Astrocyte (in vitro differentiated cells and primary cell): ENCODE measurements at regions not wholly inside any gene's neighbourhood (a gene's known extent, or its start where the extent isn't known, plus 50 kb on each side); places are given as distances from the start of the nearest gene placed in this dataset.

Experiments used
- DNase-seq: peaks from one replicate; pipeline ENCODE4 v3.0.0-alpha.2; 2010; ENCODE audit warnings: low read depth
- FAIRE-seq: peaks from 2 replicates; lab custom pipeline; 2011; peaks lifted over from hg19 to GRCh38; lab: Jason Lieb, UNC
- H2AFZ ChIP-seq: 2 replicates; pipeline ENCODE4 v1.6.0; 2012; ENCODE audit warnings: low read depth, low read length, inconsistent platforms
- H3K27ac ChIP-seq: 2 replicates; pipeline ENCODE4 v1.5.1; 2011; ENCODE audit warnings: low read depth, low read length, inconsistent platforms
- H3K27me3 ChIP-seq: 2 replicates; pipeline ENCODE4 v1.6.0; 2011; ENCODE audit warnings: low read length, inconsistent platforms; ENCODE audit not compliant: insufficient read depth
- H3K36me3 ChIP-seq: 2 replicates; pipeline ENCODE4 v1.5.1; 2011; ENCODE audit warnings: low read length, inconsistent platforms; ENCODE audit not compliant: insufficient read depth
- H3K4me1 ChIP-seq: 2 replicates; pipeline ENCODE4 v1.5.1; 2011; ENCODE audit warnings: low read length, inconsistent platforms; ENCODE audit not compliant: insufficient read depth
- H3K4me2 ChIP-seq: 2 replicates; pipeline ENCODE4 v1.6.0; 2012; ENCODE audit warnings: low read length, inconsistent platforms
- H3K4me3 ChIP-seq: 2 replicates; pipeline ENCODE4 v1.5.1; 2011; ENCODE audit warnings: low read depth, mild to moderate bottlenecking, low read length, inconsistent platforms; ENCODE audit not compliant: insufficient read depth
- H3K79me2 ChIP-seq: 2 replicates; pipeline ENCODE4 v1.6.0; 2012; ENCODE audit warnings: mild to moderate bottlenecking, low read length, inconsistent platforms; ENCODE audit not compliant: insufficient read depth
- H3K9ac ChIP-seq: 2 replicates; pipeline ENCODE4 v1.6.0; 2012; ENCODE audit warnings: mild to moderate bottlenecking, low read length, inconsistent platforms
- H3K9me3 ChIP-seq: 2 replicates; pipeline ENCODE4 v1.5.1; 2012; ENCODE audit warnings: low read depth, mild to moderate bottlenecking, low read length, inconsistent platforms; ENCODE audit not compliant: insufficient read depth
- H4K20me1 ChIP-seq: 2 replicates; pipeline ENCODE4 v1.6.0; 2012; ENCODE audit warnings: low read length, inconsistent platforms; ENCODE audit not compliant: insufficient read depth
- H3K27ac Mint-ChIP-seq: one replicate; pipeline ENCODE4 v1.8.0; 2021; ENCODE audit warnings: mild to moderate bottlenecking, mixed read lengths; ENCODE audit not compliant: unreplicated experiment
- H3K27me3 Mint-ChIP-seq: one replicate; pipeline ENCODE4 v1.8.0; 2021; ENCODE audit warnings: low read depth, mixed read lengths; ENCODE audit not compliant: unreplicated experiment
- H3K36me3 Mint-ChIP-seq: one replicate; pipeline ENCODE4 v1.8.0; 2021; ENCODE audit warnings: low read depth, mixed read lengths; ENCODE audit not compliant: unreplicated experiment
- H3K4me1 Mint-ChIP-seq: one replicate; pipeline ENCODE4 v1.8.0; 2021; ENCODE audit warnings: low read depth, mixed read lengths; ENCODE audit not compliant: unreplicated experiment
- H3K4me3 Mint-ChIP-seq: one replicate; pipeline ENCODE4 v1.8.0; 2021; ENCODE audit warnings: mild to moderate bottlenecking, moderate library complexity, mixed read lengths; ENCODE audit not compliant: unreplicated experiment
- H3K9me3 Mint-ChIP-seq: one replicate; pipeline ENCODE4 v1.8.0; 2021; ENCODE audit warnings: mild to moderate bottlenecking, mixed read lengths; ENCODE audit not compliant: unreplicated experiment
- CTCF ChIP-seq: IDR thresholded peaks from 2 replicates; pipeline ENCODE4 v1.5.1; 2011; ENCODE audit warnings: low read depth, mild to moderate bottlenecking, inconsistent platforms, low read length, moderate library complexity; ENCODE audit not compliant: insufficient read depth
- EZH2 ChIP-seq: IDR thresholded peaks from 2 replicates; pipeline ENCODE4 v1.6.1; 2012; ENCODE audit warnings: mild to moderate bottlenecking, low read length, inconsistent platforms; ENCODE audit not compliant: insufficient read depth

GRCh38 chr3:87361956-87362355, 85.6 kb upstream of the POU1F1 start:
- FAIRE-seq (no peak), DNase-seq (no peak)
- Histone ChIP-seq H3K79me2 (no peaks in the 10 kb centered on the region), H3K4me2 (no peak overlapping the region), H3K9me3 (no peaks in the 10 kb centered on the region), H3K36me3 (no peaks in the 10 kb centered on the region), H3K27me3 (no peaks in the 10 kb centered on the region), H3K9ac (no peak overlapping the region), H2AFZ (no peak overlapping the region), H3K4me1 (no peaks in the 10 kb centered on the region), H3K27ac (no peak overlapping the region), H4K20me1 (no peaks in the 10 kb centered on the region), H3K4me3 (no peak overlapping the region)
- H3K4me3 Mint-ChIP-seq, result no peak overlapping the region
- no peaks in the 10 kb centered on the region for H3K36me3 Mint-ChIP-seq
- H3K27me3 Mint-ChIP-seq, result no peaks in the 10 kb centered on the region
- no peak for TF ChIP-seq CTCF
- TF ChIP-seq EZH2, result no peak
- no peak overlapping the region for H3K27ac Mint-ChIP-seq
- no peaks in the 10 kb centered on the region for H3K9me3 Mint-ChIP-seq
- no peaks in the 10 kb centered on the region for H3K4me1 Mint-ChIP-seq

- no peaks in the 10 kb centered on the region for H3K79me2 ChIP-seq
- Mint-ChIP-seq H3K36me3 (no peaks in the 10 kb centered on the region), H3K27me3 (no peaks in the 10 kb centered on the region), H3K27ac (no peak overlapping the region), H3K4me3 (no peak overlapping the region), H3K4me1 (no peaks in the 10 kb centered on the region), H3K9me3 (no peaks in the 10 kb centered on the region)
- H3K4me2 ChIP-seq, result no peak overlapping the region
- no peak for TF ChIP-seq EZH2
- TF ChIP-seq CTCF, result no peak
- no peaks in the 10 kb centered on the region for H3K36me3 ChIP-seq
- no peaks in the 10 kb centered on the region for H3K4me1 ChIP-seq
- H3K27me3 ChIP-seq, result no peaks in the 10 kb centered on the region
- H3K4me3 ChIP-seq, result no peak overlapping the region
- H2AFZ ChIP-seq, result no peak overlapping the region
- no peak for DNase-seq
- no peak overlapping the region for H3K9ac ChIP-seq
- no peaks in the 10 kb centered on the region for H3K9me3 ChIP-seq
- no peak for FAIRE-seq
- no peaks in the 10 kb centered on the region for H4K20me1 ChIP-seq
- no peak overlapping the region for H3K27ac ChIP-seq
Measured at GRCh38 chr3:87361271-87361670, 84.9 kb upstream of the POU1F1 start.

GRCh38 chr3:87359826-87360225, 83.4 kb upstream of the POU1F1 start:
- TF ChIP-seq EZH2 (no peak), CTCF (no peak)
- Mint-ChIP-seq H3K4me1 (no peaks in the 10 kb centered on the region), H3K27me3 (no peaks in the 10 kb centered on the region), H3K4me3 (no peak overlapping the region), H3K27ac (no peak overlapping the region), H3K36me3 (no peaks in the 10 kb centered on the region), H3K9me3 (no peaks in the 10 kb centered on the region)
- Histone ChIP-seq H3K4me1 (no peaks in the 10 kb centered on the region), H3K4me3 (no peak overlapping the region), H3K4me2 (no peak overlapping the region), H4K20me1 (no peaks in the 10 kb centered on the region), H3K36me3 (no peaks in the 10 kb centered on the region), H3K9ac (no peak overlapping the region), H3K79me2 (no peaks in the 10 kb centered on the region), H3K9me3 (no peaks in the 10 kb centered on the region), H2AFZ (no peak overlapping the region), H3K27me3 (no peaks in the 10 kb centered on the region), H3K27ac (no peak overlapping the region)
- DNase-seq (no peak), FAIRE-seq (no peak)
